Muscle layer of colon (tissue), 2 donors: ENCODE measurements at regions not wholly inside any gene's neighbourhood (a gene's known extent, or its start where the extent isn't known, plus 50 kb on each side); places are given as distances from the start of the nearest gene placed in this dataset.

ENCODE experiments used
- H3K27ac ChIP-seq: one replicate; pipeline ENCODE4 v1.7.0; 2013; ENCODE audit warnings: low read depth, mild to moderate bottlenecking, low read length, moderate library complexity
- H3K27me3 ChIP-seq, 2 donors: one replicate each; pipeline ENCODE4 v1.7.0; 2013; ENCODE audit warnings: low read length in 2 of 2, mild to moderate bottlenecking in 2 of 2; ENCODE audit not compliant: insufficient read depth in 2 of 2, control insufficient read depth in 1 of 2
- H3K36me3 ChIP-seq: one replicate; pipeline ENCODE4 v1.7.0; 2013; ENCODE audit warnings: mild to moderate bottlenecking, low read length; ENCODE audit not compliant: insufficient read depth
- H3K4me1 ChIP-seq: one replicate; pipeline ENCODE4 v1.7.0; 2013; ENCODE audit warnings: mild to moderate bottlenecking, low read length; ENCODE audit not compliant: insufficient read depth
- H3K4me3 ChIP-seq, 2 donors: one replicate each; pipeline ENCODE4 v1.7.0; 2013; ENCODE audit warnings: low read length in 2 of 2, low read depth in 1 of 2, mild to moderate bottlenecking in 1 of 2, moderate library complexity in 1 of 2
- H3K9ac ChIP-seq: one replicate; pipeline ENCODE4 v1.7.0; 2013; ENCODE audit warnings: low read length
- H3K9me3 ChIP-seq: one replicate; pipeline ENCODE4 v1.7.0; 2013; ENCODE audit warnings: mild to moderate bottlenecking, low read length
- donor health status: abdominal sarcoma.
- donor health status: Adenocarcinoma of cecum.

GRCh38 chr6:146898069-146898887, 299.5 kb downstream of the ADGB start:
- Histone ChIP-seq H3K4me1 (no peaks in the 10 kb centered on the region), H3K9me3 (no peaks in the 10 kb centered on the region), H3K36me3 (no peaks in the 10 kb centered on the region), H3K27me3 (no peaks in the 10 kb centered on the region), H3K27ac (no peak overlapping the region), H3K9ac (no peak overlapping the region), H3K4me3 (no peak overlapping the region)

GRCh38 chr6:146898888-146899227, 300.1 kb downstream of the ADGB start:
- H3K9me3 ChIP-seq, result no peaks in the 10 kb centered on the region
- no peaks in the 10 kb centered on the region for H3K4me1 ChIP-seq
- H3K36me3 ChIP-seq, result no peaks in the 10 kb centered on the region
- no peak overlapping the region for H3K4me3 ChIP-seq
- no peaks in the 10 kb centered on the region for H3K27me3 ChIP-seq
- H3K27ac ChIP-seq, result no peak overlapping the region
- H3K9ac ChIP-seq, result no peak overlapping the region

DNA sequence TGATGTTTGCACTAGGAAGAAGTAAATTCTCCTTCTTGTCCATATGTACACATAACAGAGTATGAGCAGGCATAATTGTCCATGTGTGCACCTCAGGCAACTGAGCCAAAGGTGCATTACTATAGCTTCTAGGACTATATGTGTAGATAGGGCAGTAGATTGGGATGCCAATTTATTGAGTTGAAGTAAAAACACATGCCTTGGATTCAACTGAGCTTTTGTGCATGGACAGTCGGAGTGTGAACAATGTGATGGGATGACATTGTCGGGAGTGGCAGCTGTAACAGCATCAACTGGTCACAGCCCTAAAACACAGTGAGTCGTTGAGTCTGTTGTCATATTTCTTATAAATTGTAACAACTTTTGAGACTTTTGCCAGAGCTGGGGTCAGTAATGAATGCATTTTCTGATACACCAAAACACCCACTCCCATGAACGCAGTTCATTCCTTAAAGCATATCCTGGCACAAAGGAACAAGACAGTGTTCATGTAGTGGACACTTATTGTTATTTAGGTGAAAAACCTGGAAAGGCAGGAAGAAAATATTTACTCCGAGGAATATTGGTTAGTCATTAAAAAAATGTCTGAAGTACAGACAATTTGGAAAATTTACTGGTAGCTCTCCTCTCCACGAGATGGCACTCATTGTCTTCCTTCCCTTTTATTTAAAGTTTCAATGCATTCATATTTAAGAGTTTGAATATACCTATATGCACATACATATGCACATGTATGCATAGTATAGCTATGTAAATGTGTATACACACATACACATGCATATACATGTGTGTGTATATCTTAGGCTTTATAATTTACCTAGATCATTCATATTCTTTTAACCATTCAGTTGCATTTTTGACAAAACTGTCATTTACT, 302.0 kb upstream of the STXBP5 start:
- H3K4me1 ChIP-seq, result peaks cover 6% of the 10 kb centered on the region
- no peaks in the 10 kb centered on the region for H3K9me3 ChIP-seq
- no peaks in the 10 kb centered on the region for H3K27me3 ChIP-seq
- H3K27ac ChIP-seq, result no peak overlapping the region
- no peaks in the 10 kb centered on the region for H3K36me3 ChIP-seq
- no peak overlapping the region for H3K9ac ChIP-seq
- no peak overlapping the region for H3K4me3 ChIP-seq

GRCh38 chr6:146902846-146903245, 301.4 kb upstream of the STXBP5 start:
- Histone ChIP-seq H3K36me3 (no peaks in the 10 kb centered on the region), H3K4me3 (no peak overlapping the region), H3K9ac (no peak overlapping the region), H3K9me3 (no peaks in the 10 kb centered on the region), H3K4me1 (peaks cover 6% of the 10 kb centered on the region), H3K27me3 (no peaks in the 10 kb centered on the region), H3K27ac (no peak overlapping the region)

- H3K9me3 ChIP-seq, result no peaks in the 10 kb centered on the region
- H3K27ac ChIP-seq, result no peak overlapping the region
- no peaks in the 10 kb centered on the region for H3K27me3 ChIP-seq
- no peaks in the 10 kb centered on the region for H3K36me3 ChIP-seq
- H3K9ac ChIP-seq, result no peak overlapping the region
- peaks cover 6% of the 10 kb centered on the region for H3K4me1 ChIP-seq
- no peak overlapping the region for H3K4me3 ChIP-seq
These were observed 300.8 kb upstream of the STXBP5 start for GRCh38 chr6:146903451-146903850.

- H3K27ac ChIP-seq, result no peak overlapping the region
These were observed 299.6 kb upstream of the STXBP5 start for GRCh38 chr6:146904596-146904995.

DNA sequence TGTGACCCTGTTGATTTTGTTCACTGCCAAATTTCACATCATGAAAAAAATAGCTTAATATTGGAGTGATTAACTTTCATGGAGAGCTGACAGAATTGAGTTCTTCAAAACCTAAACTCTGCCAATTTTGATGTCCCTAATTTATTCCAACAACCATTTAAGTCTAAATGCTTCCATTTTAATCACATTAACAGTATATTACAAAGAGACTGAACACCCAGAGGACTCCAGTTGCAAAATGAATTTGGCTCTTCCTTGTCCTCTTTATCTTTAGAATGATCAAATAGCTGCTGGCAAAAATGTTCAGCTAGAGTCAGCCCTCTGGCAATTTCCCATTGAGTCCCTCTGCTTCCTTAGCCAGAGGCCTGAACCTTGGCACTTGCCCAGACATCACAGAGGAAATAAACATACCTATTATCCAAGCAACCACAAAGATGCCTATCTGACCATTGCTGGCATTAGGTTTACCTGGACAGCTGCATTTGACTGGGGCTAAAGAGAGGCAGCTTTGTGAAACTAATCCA, 299.0 kb upstream of the STXBP5 start:
- Histone ChIP-seq H3K27ac (no peak overlapping the region), H3K4me3 (no peak overlapping the region), H3K9ac (no peak overlapping the region), H3K4me1 (peaks cover 6% of the 10 kb centered on the region), H3K9me3 (no peaks in the 10 kb centered on the region), H3K27me3 (no peaks in the 10 kb centered on the region), H3K36me3 (no peaks in the 10 kb centered on the region)

More at GRCh38 chr6:146904596-146904995, 299.6 kb upstream of the STXBP5 start:
- Histone ChIP-seq H3K9me3 (no peaks in the 10 kb centered on the region), H3K9ac (no peak overlapping the region), H3K27me3 (no peaks in the 10 kb centered on the region), H3K4me3 (no peak overlapping the region), H3K36me3 (no peaks in the 10 kb centered on the region), H3K4me1 (peaks cover 6% of the 10 kb centered on the region)

GRCh38 chr6:146908786-146909185, 295.4 kb upstream of the STXBP5 start:
- H3K9ac ChIP-seq, result no peak overlapping the region
- H3K9me3 ChIP-seq, result no peaks in the 10 kb centered on the region
- no peaks in the 10 kb centered on the region for H3K36me3 ChIP-seq
- peaks cover 10% of the 10 kb centered on the region for H3K4me1 ChIP-seq
- no peak overlapping the region for H3K27ac ChIP-seq
- no peaks in the 10 kb centered on the region for H3K27me3 ChIP-seq
- no peak overlapping the region for H3K4me3 ChIP-seq

- H3K9ac ChIP-seq, result no peak overlapping the region
- no peak overlapping the region for H3K4me3 ChIP-seq
- no peaks in the 10 kb centered on the region for H3K9me3 ChIP-seq
- no peaks in the 10 kb centered on the region for H3K27me3 ChIP-seq
- H3K36me3 ChIP-seq, result no peaks in the 10 kb centered on the region
- peaks cover 11% of the 10 kb centered on the region for H3K4me1 ChIP-seq
- H3K27ac ChIP-seq, result no peak overlapping the region
These were observed 294.8 kb upstream of the STXBP5 start for GRCh38 chr6:146909376-146909775.

DNA sequence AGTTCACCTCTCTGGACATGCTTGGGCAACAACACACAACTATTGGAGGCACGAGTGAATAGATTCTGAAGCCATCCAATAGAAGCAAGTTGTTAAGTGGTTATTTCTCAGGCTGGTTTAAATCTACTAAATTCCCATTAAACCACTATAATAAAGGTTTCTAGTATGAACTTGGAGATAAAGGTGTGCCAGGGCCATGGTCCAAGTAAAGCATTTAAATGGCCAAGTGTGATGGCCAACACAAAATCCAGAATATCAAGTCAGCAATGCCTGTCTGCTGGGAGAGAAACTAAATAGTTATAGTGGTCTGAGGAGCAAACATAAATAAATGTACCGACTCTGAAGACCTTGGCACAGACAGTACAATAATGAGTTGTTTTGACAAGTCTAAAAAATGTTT, 294.3 kb upstream of the STXBP5 start:
- no peaks in the 10 kb centered on the region for H3K9me3 ChIP-seq
- H3K27me3 ChIP-seq, result no peaks in the 10 kb centered on the region
- no peak overlapping the region for H3K27ac ChIP-seq
- peaks cover 17% of the 10 kb centered on the region for H3K4me1 ChIP-seq
- no peak overlapping the region for H3K4me3 ChIP-seq
- H3K36me3 ChIP-seq, result no peaks in the 10 kb centered on the region
- H3K9ac ChIP-seq, result no peak overlapping the region

- no peak overlapping the region for H3K9ac ChIP-seq
- no peak overlapping the region for H3K27ac ChIP-seq
These were observed 293.6 kb upstream of the STXBP5 start for GRCh38 chr6:146910611-146911010.

More at GRCh38 chr6:146910611-146911010, 293.6 kb upstream of the STXBP5 start:
- Histone ChIP-seq H3K27me3 (no peaks in the 10 kb centered on the region), H3K9me3 (no peaks in the 10 kb centered on the region), H3K4me3 (no peak overlapping the region), H3K36me3 (no peaks in the 10 kb centered on the region), H3K4me1 (peaks cover 18% of the 10 kb centered on the region)
